Osteocyte (in vitro differentiated cells): ENCODE measurements at regions not wholly inside any gene's neighbourhood (a gene's known extent, or its start where the extent isn't known, plus 50 kb on each side); places are given as distances from the start of the nearest gene placed in this dataset.

Experiments used
- DNase-seq: peaks from one replicate; pipeline ENCODE4 v3.0.0; 2021; ENCODE audit warnings: mixed read lengths; ENCODE audit not compliant: unreplicated experiment; ENCODE audit errors: extremely low spot score
- H3K27ac Mint-ChIP-seq: one replicate; pipeline ENCODE4 v1.8.0; 2021; ENCODE audit warnings: mild to moderate bottlenecking, mixed read lengths; ENCODE audit not compliant: unreplicated experiment
- H3K27me3 Mint-ChIP-seq: one replicate; pipeline ENCODE4 v1.8.0; 2021; ENCODE audit warnings: mixed read lengths; ENCODE audit not compliant: unreplicated experiment
- H3K36me3 Mint-ChIP-seq: one replicate; pipeline ENCODE4 v1.8.0; 2021; ENCODE audit warnings: mixed read lengths; ENCODE audit not compliant: unreplicated experiment
- H3K4me1 Mint-ChIP-seq: one replicate; pipeline ENCODE4 v1.8.0; 2021; ENCODE audit warnings: mixed read lengths; ENCODE audit not compliant: unreplicated experiment
- H3K4me3 Mint-ChIP-seq: one replicate; pipeline ENCODE4 v1.8.0; 2021; ENCODE audit warnings: mild to moderate bottlenecking, moderate library complexity, mixed read lengths; ENCODE audit not compliant: unreplicated experiment
- H3K9me3 Mint-ChIP-seq: one replicate; pipeline ENCODE4 v1.8.0; 2021; ENCODE audit warnings: mixed read lengths; ENCODE audit not compliant: unreplicated experiment
- TF ChIP-seq, protein P1 (sequence below): fragments of 200-600 bp; sonication (generic); IDR thresholded peaks from 2 replicates; pipeline ENCODE4 v1.5.0; 2021; ENCODE audit warnings: antibody characterized with exemption, mild to moderate bottlenecking, moderate library complexity

GRCh38 chr5:42349163-42349562 lies 74.1 kb upstream of the GHR start:
- Mint-ChIP-seq H3K36me3 (no peaks in the 10 kb centered on the region), H3K9me3 (peaks cover 26% of the 10 kb centered on the region), H3K4me1 (no peaks in the 10 kb centered on the region), H3K27me3 (no peaks in the 10 kb centered on the region), H3K27ac (no peak overlapping the region), H3K4me3 (no peak overlapping the region)
- DNase-seq, result no peak
- TF ChIP-seq, protein P1, sequence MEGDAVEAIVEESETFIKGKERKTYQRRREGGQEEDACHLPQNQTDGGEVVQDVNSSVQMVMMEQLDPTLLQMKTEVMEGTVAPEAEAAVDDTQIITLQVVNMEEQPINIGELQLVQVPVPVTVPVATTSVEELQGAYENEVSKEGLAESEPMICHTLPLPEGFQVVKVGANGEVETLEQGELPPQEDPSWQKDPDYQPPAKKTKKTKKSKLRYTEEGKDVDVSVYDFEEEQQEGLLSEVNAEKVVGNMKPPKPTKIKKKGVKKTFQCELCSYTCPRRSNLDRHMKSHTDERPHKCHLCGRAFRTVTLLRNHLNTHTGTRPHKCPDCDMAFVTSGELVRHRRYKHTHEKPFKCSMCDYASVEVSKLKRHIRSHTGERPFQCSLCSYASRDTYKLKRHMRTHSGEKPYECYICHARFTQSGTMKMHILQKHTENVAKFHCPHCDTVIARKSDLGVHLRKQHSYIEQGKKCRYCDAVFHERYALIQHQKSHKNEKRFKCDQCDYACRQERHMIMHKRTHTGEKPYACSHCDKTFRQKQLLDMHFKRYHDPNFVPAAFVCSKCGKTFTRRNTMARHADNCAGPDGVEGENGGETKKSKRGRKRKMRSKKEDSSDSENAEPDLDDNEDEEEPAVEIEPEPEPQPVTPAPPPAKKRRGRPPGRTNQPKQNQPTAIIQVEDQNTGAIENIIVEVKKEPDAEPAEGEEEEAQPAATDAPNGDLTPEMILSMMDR, result no peak

DNA sequence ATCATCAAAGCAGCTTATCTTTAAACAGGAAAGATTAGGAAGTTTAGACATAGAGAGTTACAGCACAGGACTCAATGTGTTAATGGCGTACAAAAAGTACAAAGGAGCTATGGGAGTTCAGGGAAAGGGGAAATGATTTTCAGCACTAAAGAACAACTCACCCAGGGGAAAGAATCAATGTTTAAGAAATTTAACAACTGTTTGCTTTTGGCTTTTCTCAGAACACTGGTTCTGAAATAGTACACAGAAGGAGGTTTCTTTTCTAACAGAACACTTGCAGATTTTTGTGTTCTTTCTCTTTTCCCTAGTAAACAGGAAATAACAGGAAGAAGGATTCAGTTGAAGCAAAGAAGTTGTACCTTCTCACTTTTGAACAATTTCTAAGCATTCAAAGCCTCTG lies 71.3 kb upstream of the GHR start:
- Mint-ChIP-seq H3K9me3 (peaks cover 22% of the 10 kb centered on the region), H3K36me3 (no peaks in the 10 kb centered on the region), H3K4me1 (no peaks in the 10 kb centered on the region), H3K27ac (no peak overlapping the region), H3K27me3 (no peaks in the 10 kb centered on the region), H3K4me3 (no peak overlapping the region)
- TF ChIP-seq, protein P1, result no peak
- no peak for DNase-seq

DNA sequence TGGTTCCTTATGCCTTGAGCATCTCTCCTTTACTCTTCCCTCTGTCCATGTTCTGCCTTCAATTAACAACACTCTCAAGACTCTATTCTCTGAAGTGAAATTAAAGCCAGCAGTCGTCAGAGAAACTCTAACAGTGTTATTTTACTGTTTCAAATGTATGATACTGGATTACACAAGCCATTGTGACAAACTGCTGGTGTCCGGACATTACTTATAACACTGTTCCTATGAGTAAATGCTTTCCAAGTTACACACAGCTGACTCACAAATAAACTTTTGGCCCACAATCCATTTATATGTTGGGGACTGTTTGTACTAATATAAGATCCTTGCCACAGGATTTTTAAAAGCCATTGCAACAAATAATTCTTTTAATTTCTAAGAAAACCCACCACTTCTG lies 63.2 kb upstream of the GHR start:
- Mint-ChIP-seq H3K36me3 (no peaks in the 10 kb centered on the region), H3K27ac (no peak overlapping the region), H3K4me1 (no peaks in the 10 kb centered on the region), H3K27me3 (no peaks in the 10 kb centered on the region), H3K4me3 (no peak overlapping the region), H3K9me3 (no peaks in the 10 kb centered on the region)
- TF ChIP-seq, protein P1, result no peak
- DNase-seq, result no peak

DNA sequence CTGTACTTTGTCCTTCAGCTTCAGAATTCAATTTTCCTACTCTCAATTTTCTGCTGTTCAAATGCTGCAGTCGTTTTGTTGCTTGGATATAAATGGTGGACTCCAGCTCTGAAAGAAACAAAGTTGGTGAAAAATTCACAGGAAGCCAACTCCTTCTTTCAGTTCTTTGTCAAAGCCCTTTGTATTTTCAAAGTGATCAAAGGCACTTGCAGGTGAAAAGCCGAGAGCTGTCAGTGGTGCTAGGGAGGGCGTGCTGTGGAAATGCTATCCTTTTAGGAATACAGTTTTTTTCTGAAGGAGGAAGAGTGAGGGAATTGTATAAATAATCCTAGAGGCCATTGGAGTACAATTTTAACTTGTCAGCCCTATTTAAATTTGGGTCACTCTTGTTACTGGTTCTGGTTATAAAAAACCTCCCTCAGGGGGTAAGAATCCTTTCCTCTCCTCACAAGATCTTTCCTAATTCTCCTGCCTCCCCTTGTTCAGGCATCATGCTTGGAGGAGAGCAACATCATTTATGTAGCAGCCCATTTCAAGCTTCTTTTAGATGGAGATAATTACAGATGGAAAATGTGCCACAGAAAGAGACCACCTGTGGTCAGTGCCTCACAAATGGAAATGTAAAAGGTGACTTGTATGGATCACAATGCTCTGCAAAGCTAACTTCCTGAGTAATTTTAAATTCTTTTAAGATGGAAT lies 62.5 kb upstream of the GHR start:
- Mint-ChIP-seq H3K4me3 (no peak overlapping the region), H3K36me3 (no peaks in the 10 kb centered on the region), H3K27me3 (no peaks in the 10 kb centered on the region), H3K27ac (no peak overlapping the region), H3K4me1 (no peaks in the 10 kb centered on the region), H3K9me3 (no peaks in the 10 kb centered on the region)
- TF ChIP-seq, protein P1, result no peak
- no peak for DNase-seq

DNA sequence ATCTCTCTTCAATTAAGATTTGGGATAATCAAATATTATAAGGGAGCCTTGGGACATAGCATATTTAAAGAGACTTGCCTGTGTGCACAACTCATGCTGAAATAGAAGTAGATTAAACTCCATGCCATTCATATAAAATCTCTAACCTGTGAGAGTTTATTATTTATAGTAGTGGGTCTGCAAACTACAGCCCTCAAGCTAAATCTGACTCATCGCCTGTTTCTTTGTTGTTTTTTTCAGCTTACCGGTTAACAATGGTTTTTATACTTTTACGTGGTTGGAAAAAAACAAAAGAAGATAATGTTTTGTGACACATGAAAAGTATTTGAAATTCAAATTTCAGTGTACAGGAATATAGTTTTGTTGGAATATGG lies 61.9 kb upstream of the GHR start:
- DNase-seq, result no peak
- H3K27ac Mint-ChIP-seq, result no peak overlapping the region

More for the DNA sequence above, 61.9 kb upstream of the GHR start:
- Mint-ChIP-seq H3K36me3 (no peaks in the 10 kb centered on the region), H3K4me3 (no peak overlapping the region), H3K4me1 (no peaks in the 10 kb centered on the region), H3K9me3 (no peaks in the 10 kb centered on the region), H3K27me3 (no peaks in the 10 kb centered on the region)
- TF ChIP-seq, protein P1, result no peak
